GM18508 (cell line): ENCODE measurements at regions not wholly inside any gene's neighbourhood (a gene's known extent, or its start where the extent isn't known, plus 50 kb on each side); places are given as distances from the start of the nearest gene placed in this dataset.

Source experiments
- ATAC-seq: cut with Tn5 transposase; IDR thresholded peaks from one replicate; pipeline ENCODE4 v1.9.1; 2021; ENCODE audit warnings: moderate number of reproducible peaks; ENCODE audit not compliant: insufficient read depth, unreplicated experiment

DNA sequence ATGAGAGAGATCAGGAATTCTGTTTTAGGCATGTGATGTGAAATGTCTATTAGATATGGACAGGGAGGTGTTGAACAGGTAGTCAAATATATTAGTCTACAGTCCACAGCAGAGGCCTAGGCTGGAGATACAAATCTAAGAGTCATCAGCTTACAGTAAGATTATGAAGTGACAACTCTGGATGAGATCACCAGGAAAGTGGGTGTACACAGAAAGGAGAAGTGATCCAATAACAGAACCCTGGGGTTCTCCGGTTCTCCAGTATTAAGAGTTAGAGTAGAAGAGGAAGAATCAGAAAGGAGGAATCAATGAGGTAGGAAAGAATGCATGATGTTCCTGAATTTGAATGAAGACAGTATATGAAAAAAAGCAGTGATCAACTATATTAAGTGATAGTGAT is 362.3 kb downstream of the FIGN start:
- no peak for ATAC-seq

DNA sequence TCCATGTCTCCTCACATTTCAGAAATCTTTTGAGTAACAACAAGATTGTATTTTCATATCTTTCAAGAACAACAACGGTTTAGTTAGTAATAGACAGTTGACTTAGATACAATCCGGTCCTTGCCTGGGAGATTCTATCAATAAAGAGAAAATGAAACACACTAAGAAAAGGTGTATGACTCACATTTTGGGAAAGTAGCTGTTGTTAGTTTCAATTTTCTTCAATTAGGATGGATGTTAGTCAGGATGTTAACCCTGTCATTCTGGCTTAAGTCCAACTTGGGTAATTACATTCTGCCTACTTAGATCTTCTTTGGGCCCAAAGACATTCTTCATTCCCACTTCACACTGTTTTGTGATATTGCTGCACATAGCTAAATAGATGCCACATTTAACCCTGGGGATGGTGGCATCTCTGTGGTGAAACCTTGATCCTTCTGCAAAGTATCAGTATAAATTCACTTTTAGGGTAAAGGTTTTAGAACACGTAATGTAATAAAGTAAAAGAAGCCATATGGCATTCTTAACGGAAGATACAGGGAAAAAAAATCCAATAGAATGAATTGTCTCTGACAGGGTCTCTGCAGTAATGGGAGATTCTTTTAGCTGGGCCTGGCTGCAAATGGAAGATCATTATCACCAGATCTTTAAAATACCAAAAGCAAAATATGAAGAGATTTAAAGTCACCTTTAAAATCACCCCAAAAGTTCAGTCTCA is 365.5 kb downstream of the FIGN start:
- ATAC-seq = no peak

GRCh38 chr2:163369111-163369510 is 366.7 kb downstream of the FIGN start:
- ATAC-seq = no peak

- no peak for ATAC-seq
These were observed 367.2 kb downstream of the FIGN start for GRCh38 chr2:163368655-163369054.

DNA sequence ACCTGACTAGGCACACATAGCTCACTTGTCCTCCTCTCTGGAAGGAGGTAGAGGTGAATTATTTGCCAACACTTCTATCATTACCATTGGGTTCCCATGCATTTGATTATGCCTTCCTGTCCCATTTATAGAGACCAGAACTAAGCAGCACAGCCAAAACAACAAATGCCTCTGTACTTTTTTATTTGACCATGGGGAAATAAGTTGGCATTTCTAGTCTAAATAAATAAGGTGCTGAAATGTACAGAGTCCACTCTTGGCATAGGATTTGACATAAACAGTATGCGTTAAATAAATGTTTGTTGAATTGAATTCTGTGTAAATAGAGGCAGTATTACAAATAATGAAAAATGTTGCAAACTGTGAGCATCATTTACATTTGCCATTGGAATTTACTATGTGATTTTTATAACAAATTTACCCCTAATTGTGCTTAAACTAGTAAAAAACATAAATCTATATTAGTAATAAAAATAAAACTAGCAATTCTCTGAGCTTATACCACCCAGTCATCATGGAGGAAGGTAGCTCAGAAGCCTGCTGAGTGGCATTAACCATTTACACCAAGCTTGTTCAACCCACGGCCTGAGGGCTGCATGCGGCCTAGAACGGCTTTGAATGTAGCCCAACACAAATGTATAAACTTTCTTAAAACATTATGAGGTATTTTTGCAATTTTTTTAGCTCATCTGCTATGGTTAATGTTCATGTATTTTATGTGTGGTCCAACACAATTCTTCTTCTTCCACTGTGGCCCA is 367.8 kb downstream of the FIGN start:
- no peak for ATAC-seq

DNA sequence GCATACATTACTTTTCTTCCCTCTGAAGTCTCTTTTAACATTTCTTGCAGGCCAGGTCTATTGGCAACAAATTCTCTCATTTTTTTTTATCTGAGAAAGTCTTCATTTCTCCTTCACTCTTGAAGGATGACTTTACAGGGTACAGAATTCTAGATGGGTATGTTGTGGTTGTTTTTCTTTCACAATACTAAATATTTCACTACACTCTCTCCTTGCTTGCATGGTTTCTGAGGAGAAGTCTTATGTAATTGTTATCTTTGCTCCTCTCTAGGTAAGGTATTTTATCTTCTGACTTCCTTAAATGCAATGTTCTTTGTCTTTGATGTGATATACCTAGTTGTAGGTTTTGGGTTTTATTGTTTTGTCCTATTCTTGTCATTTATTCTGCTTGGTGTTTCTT is 371.1 kb downstream of the FIGN start:
- ATAC-seq = no peak

GRCh38 chr2:163353551-163353950 is 382.3 kb downstream of the FIGN start:
- ATAC-seq = no peak

DNA sequence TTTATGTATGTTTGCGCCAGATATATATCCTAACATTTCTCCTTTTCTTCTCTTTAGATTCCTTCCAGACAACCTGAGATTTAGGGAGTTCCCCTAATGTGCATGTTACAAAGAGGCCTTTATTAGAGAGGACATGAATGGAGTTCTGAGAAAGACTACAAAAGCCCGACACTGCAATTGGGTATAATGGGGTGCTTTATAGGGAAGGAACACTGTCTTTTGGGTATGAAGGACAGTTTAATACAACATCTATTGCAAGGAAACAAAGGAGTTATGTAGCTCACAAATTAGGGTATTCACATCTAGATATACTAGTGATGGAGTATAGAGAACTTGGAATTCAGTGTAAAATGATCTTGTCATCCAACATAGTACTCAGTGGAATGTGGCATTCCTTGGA is 383.8 kb downstream of the FIGN start:
- no peak for ATAC-seq

GRCh38 chr2:163351143-163351542 is 384.7 kb downstream of the FIGN start:
- ATAC-seq = no peak

GRCh38 chr2:163348857-163349380 is 386.9 kb downstream of the FIGN start:
- no peak for ATAC-seq

GRCh38 chr2:163347982-163348856 is 387.6 kb downstream of the FIGN start:
- ATAC-seq = no peak

DNA sequence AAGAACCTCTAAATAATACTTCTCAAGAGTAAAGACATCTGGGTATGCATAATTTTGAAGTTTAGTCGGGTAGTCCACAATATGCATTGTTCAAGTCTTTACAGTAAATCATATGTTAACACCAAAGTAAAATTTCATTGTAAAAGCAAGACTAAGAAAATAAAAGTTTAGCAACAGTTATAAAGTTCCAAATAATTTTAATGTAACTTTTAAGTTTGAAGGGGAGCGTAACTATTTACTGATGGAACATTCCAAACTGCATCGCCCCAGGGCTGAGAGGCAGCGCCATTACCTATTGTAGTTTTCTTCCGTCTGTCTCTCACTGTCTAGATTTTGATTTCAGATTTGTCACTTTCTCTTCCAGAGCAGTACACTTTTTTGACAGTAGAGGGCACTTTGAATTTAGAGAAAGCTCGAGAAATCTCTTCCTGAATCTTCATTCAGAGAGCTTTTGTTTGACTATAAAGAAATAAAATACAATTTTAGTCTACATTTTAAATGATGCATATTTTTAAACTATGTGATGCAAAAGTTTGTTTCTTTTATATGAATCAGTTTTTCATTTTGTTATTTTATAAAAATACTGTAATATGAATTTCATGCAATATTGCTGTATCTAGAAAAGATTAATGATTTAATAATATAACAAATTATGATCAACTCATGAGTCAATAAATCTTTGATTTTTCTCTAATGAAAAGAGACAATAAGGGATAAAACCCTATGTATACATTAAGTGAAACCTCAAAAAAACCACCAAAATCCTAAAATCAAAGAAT is 389.8 kb downstream of the FIGN start:
- peak; percentile 87 for ATAC-seq

GRCh38 chr2:163343316-163343715 is 392.5 kb downstream of the FIGN start:
- no peak for ATAC-seq

DNA sequence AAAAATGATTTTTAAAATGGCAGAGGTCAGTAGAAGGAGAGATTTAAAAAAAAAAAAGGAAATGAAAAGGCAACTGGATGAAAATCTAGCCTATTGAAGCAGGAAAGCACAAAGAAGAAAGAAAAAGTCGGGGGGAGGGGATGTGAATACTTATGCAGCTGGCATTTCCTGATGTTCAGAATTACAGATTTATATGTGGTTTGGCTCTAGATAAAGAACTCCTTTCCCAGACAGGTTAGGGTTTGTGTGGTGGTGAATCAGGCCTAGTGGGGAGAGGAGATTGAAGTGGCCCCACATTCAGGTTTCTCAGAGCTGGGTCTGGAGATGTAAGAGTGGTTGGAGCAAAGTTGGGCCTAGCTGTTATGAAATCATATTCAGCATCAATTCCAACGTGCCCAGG is 394.4 kb downstream of the FIGN start:
- no peak for ATAC-seq

GRCh38 chr2:163338270-163338669 is 397.5 kb downstream of the FIGN start:
- no peak for ATAC-seq

- ATAC-seq = no peak
These were observed 411.1 kb downstream of the FIGN start for GRCh38 chr2:163324677-163325076.

DNA sequence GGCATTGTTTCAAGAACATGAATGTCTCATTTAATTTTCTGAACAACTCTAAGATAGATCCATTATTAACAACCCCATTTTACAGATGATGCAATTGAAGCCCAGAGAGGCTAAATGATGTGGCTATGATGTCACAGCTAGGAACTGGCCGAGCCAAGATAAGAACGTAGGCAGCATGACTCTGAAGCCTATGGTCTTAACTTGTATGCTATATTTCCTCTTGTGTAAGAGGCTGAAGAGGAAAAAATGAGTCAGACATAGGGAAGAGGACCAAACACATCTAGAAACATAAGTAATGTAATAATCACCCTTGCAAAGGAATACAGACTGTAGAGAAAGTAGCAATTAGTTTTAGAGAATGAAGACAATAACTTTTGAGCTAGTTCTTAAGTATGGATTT is 416.8 kb downstream of the FIGN start:
- no peak for ATAC-seq

GRCh38 chr2:163314712-163315111 is 421.1 kb downstream of the FIGN start:
- ATAC-seq = no peak

GRCh38 chr2:163312713-163313112 is 423.1 kb downstream of the FIGN start:
- ATAC-seq = no peak

- no peak for ATAC-seq
These were observed 429.2 kb downstream of the FIGN start for GRCh38 chr2:163306647-163307046.
